HG03558 (cell line): ENCODE measurements at regions not wholly inside any gene's neighbourhood (a gene's known extent, or its start where the extent isn't known, plus 50 kb on each side); places are given as distances from the start of the nearest gene placed in this dataset.
"Not testable (repeated sequence)": the region's sequence is repeated elsewhere in the genome, so short reads cannot be mapped to it uniquely, and the experiment has no call there.

Source experiments
- ATAC-seq: cut with Tn5 transposase; IDR thresholded peaks from one replicate; pipeline ENCODE4 v1.9.1; 2021; ENCODE audit warnings: moderate number of reproducible peaks; ENCODE audit not compliant: unreplicated experiment; ENCODE audit errors: extremely low read depth

GRCh38 chr15:30755036-30755687, 129.2 kb downstream of the ARHGAP11B start:
- not testable (repeated sequence) for ATAC-seq

- not testable (repeated sequence) for ATAC-seq
These were observed 134.7 kb downstream of the ARHGAP11B start for GRCh38 chr15:30760633-30761032.

GRCh38 chr15:30761365-30761764, 135.4 kb downstream of the ARHGAP11B start:
- ATAC-seq: not testable (repeated sequence)

GRCh38 chr15:30769390-30770124, 134.2 kb upstream of the FAN1 start:
- not testable (repeated sequence) for ATAC-seq

GRCh38 chr15:30770759-30771158, 133.0 kb upstream of the FAN1 start:
- no peak for ATAC-seq

GRCh38 chr15:30783019-30783418, 120.7 kb upstream of the FAN1 start:
- no peak for ATAC-seq

GRCh38 chr15:30788595-30788994, 115.1 kb upstream of the FAN1 start:
- ATAC-seq: no peak

- no peak for ATAC-seq
These were observed 112.2 kb upstream of the FAN1 start for GRCh38 chr15:30791239-30792175.

GRCh38 chr15:30792843-30793242, 110.9 kb upstream of the FAN1 start:
- ATAC-seq: not testable (repeated sequence)

GRCh38 chr15:30794388-30794787, 109.3 kb upstream of the FAN1 start:
- ATAC-seq: no peak

GRCh38 chr15:30799565-30799964, 104.2 kb upstream of the FAN1 start:
- not testable (repeated sequence) for ATAC-seq

GRCh38 chr15:30801140-30801895, 102.4 kb upstream of the FAN1 start:
- not testable (repeated sequence) for ATAC-seq

- not testable (repeated sequence) for ATAC-seq
These were observed 101.7 kb upstream of the FAN1 start for GRCh38 chr15:30802001-30802400.

- ATAC-seq: not testable (repeated sequence)
These were observed 100.0 kb upstream of the FAN1 start for GRCh38 chr15:30803703-30804102.

- ATAC-seq: no peak
These were observed 87.3 kb upstream of the FAN1 start for GRCh38 chr15:30816430-30816829.

- ATAC-seq: peak; percentile 59
These were observed 80.5 kb upstream of the FAN1 start for GRCh38 chr15:30823068-30823813.

GRCh38 chr15:30824518-30825195, 79.1 kb upstream of the FAN1 start:
- ATAC-seq: no peak

GRCh38 chr15:30827625-30828303, 76.0 kb upstream of the FAN1 start:
- ATAC-seq: no peak
